WTC11 (cell line): ENCODE measurements at regions not wholly inside any gene's neighbourhood (a gene's known extent, or its start where the extent isn't known, plus 50 kb on each side); places are given as distances from the start of the nearest gene placed in this dataset.

Experiments used
- ATAC-seq: fragments of 200-7000 bp; cut with Tn5 transposase; 2 replicates; pipeline ENCODE4 v1.10.0; 2021; ENCODE audit warnings: mild to moderate bottlenecking, moderate library complexity
- CTCF ChIA-PET: fragments of 300-600 bp; sonication (Branson Sonifier 250); formaldehyde crosslinking; loops from one replicate; lab custom pipeline; 2021; ENCODE audit warnings: antibody characterized with exemption; lab: Charles Lee
- POLR2A ChIA-PET: fragments of 350-600 bp; sonication (Branson Sonifier 250); formaldehyde crosslinking; loops from one replicate; lab custom pipeline; 2021; ENCODE audit warnings: antibody characterized with exemption; lab: Charles Lee
- DNase-seq: peaks from one replicate; pipeline ENCODE4 v3.0.0; 2021; ENCODE audit warnings: low spot score
- H3K27ac Mint-ChIP-seq: 2 replicates; pipeline ENCODE4 v1.8.0; 2021; ENCODE audit warnings: mixed read lengths
- H3K27me3 Mint-ChIP-seq: 2 replicates; pipeline ENCODE4 v1.8.0; 2021; ENCODE audit warnings: low read depth, mild to moderate bottlenecking, moderate library complexity, mixed read lengths
- H3K36me3 Mint-ChIP-seq: 2 replicates; pipeline ENCODE4 v1.8.0; 2021; ENCODE audit warnings: mixed read lengths
- H3K4me1 Mint-ChIP-seq: 2 replicates; pipeline ENCODE4 v1.8.0; 2022; ENCODE audit warnings: mixed read lengths
- H3K4me3 Mint-ChIP-seq: 2 replicates; pipeline ENCODE4 v1.8.0; 2021; ENCODE audit warnings: mild to moderate bottlenecking, moderate library complexity, mixed read lengths
- H3K9me3 Mint-ChIP-seq: 2 replicates; pipeline ENCODE4 v1.8.0; 2021; ENCODE audit warnings: mixed read lengths
- AFF4 ChIP-seq: sonication (generic); formaldehyde crosslinking; IDR thresholded peaks from 2 replicates; pipeline ENCODE4 v1.8.1; 2023; ENCODE audit warnings: mild to moderate bottlenecking, missing genetic modification reagents, borderline replicate concordance
- ATF2 ChIP-seq: sonication (generic); formaldehyde crosslinking; IDR thresholded peaks from 2 replicates; pipeline ENCODE4 v1.8.1; 2022; ENCODE audit warnings: low read depth, missing genetic modification reagents, borderline replicate concordance
- ATF3 ChIP-seq: sonication (generic); formaldehyde crosslinking; conservative IDR thresholded peaks from 2 replicates; pipeline ENCODE4 v1.8.1; 2022; ENCODE audit warnings: mild to moderate bottlenecking, missing genetic modification reagents
- CBFB ChIP-seq: sonication (generic); formaldehyde crosslinking; IDR thresholded peaks from 2 replicates; pipeline ENCODE4 v1.8.1; 2022; ENCODE audit warnings: mild to moderate bottlenecking, low read depth, missing genetic modification reagents
- HMGXB4 ChIP-seq: sonication (generic); formaldehyde crosslinking; IDR thresholded peaks from 2 replicates; pipeline ENCODE4 v1.8.1; 2023; ENCODE audit warnings: mild to moderate bottlenecking, moderate library complexity, missing genetic modification reagents
- KAT7 ChIP-seq: sonication (generic); formaldehyde crosslinking; IDR thresholded peaks from 2 replicates; pipeline ENCODE4 v1.8.1; 2023; ENCODE audit warnings: missing genetic modification reagents, mild to moderate bottlenecking, borderline replicate concordance
- MAX ChIP-seq: sonication (generic); formaldehyde crosslinking; IDR thresholded peaks from 2 replicates; pipeline ENCODE4 v1.8.0; 2022; ENCODE audit warnings: mild to moderate bottlenecking, missing genetic modification reagents
- NR1H2 ChIP-seq: sonication (generic); formaldehyde crosslinking; IDR thresholded peaks from 2 replicates; pipeline ENCODE4 v1.9.0; 2021; ENCODE audit warnings: mild to moderate bottlenecking, moderate library complexity, missing genetic modification reagents
- SOX15 ChIP-seq: fragments of 250-450 bp; sonication (Bioruptor Pico); IDR thresholded peaks from 2 replicates; pipeline ENCODE4 v1.9.0; 2021; ENCODE audit warnings: mild to moderate bottlenecking
- SP1 ChIP-seq: sonication (generic); formaldehyde crosslinking; conservative IDR thresholded peaks from 2 replicates; pipeline ENCODE4 v1.8.1; 2022; ENCODE audit warnings: missing genetic modification reagents
- TP53 ChIP-seq: sonication (generic); formaldehyde crosslinking; IDR thresholded peaks from 2 replicates; pipeline ENCODE4 v1.8.1; 2023; ENCODE audit warnings: mild to moderate bottlenecking, missing genetic modification reagents
- ZNF416 ChIP-seq: fragments of 250-450 bp; sonication (Bioruptor Pico); IDR thresholded peaks from 2 replicates; pipeline ENCODE4 v1.9.0; 2021; ENCODE audit warnings: mild to moderate bottlenecking, inconsistent platforms
- ZNF423 ChIP-seq: fragments of 250-450 bp; sonication (Bioruptor Pico); IDR thresholded peaks from 2 replicates; pipeline ENCODE4 v2.1.2; 2022; ENCODE audit warnings: mild to moderate bottlenecking, moderate library complexity
- ZNF512 ChIP-seq: sonication (generic); formaldehyde crosslinking; IDR thresholded peaks from 2 replicates; pipeline ENCODE4 v1.8.1; 2022; ENCODE audit warnings: missing genetic modification reagents, borderline replicate concordance
- ZNF671 ChIP-seq: fragments of 250-450 bp; sonication (Bioruptor Pico); IDR thresholded peaks from 2 replicates; pipeline ENCODE4 v1.8.0; 2021; ENCODE audit warnings: mild to moderate bottlenecking
- TF ChIP-seq, protein P1 (sequence below): sonication (generic); formaldehyde crosslinking; IDR thresholded peaks from 2 replicates; pipeline ENCODE4 v1.8.1; 2023; ENCODE audit warnings: mild to moderate bottlenecking, missing genetic modification reagents, moderate library complexity
- TF ChIP-seq, protein P2 (sequence below): sonication (generic); formaldehyde crosslinking; IDR thresholded peaks from 2 replicates; pipeline ENCODE4 v1.8.0; 2023; ENCODE audit warnings: mild to moderate bottlenecking, missing genetic modification reagents
- TF ChIP-seq, protein P3 (sequence below): fragments of 200-600 bp; IDR thresholded peaks from 2 replicates; pipeline ENCODE4 v1.8.0; 2022; ENCODE audit warnings: antibody characterized with exemption

- no peaks in the 10 kb centered on the region for H3K27me3 Mint-ChIP-seq
- ChIA-PET CTCF (no interaction called here), POLR2A (no interaction called here)
These were observed 843.8 kb upstream of the LRRTM1 start for GRCh38 chr2:81148323-81148722.

DNA sequence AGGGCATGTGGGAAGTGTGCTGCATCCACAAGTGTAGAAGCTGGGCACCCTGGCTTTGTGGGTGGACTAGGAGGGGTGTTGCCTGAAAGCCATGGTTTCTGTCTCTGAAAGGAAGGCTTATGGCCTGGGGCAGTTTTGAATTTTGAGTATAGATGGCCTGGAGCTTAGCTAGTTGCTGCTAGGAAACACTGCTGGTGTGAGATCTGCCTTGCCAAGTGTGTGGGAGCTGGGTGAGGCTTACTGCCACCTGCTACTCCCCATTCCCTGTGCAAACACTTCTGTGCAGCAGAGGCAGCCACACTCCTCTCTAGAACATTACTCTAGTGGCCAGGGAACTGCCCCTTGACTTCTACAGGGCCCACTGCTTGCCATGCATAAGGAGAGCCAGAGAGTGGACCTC is 831.7 kb upstream of the LRRTM1 start:
- Mint-ChIP-seq H3K27ac (no peak overlapping the region), H3K4me3 (no peak overlapping the region), H3K4me1 (no peaks in the 10 kb centered on the region), H3K9me3 (peaks cover 4% of the 10 kb centered on the region; the same call in 1 of the 2 replicates), H3K27me3 (no peaks in the 10 kb centered on the region), H3K36me3 (no peaks in the 10 kb centered on the region)
- ChIA-PET CTCF (no interaction called here), POLR2A (no interaction called here)
- ATAC-seq (no peak), DNase-seq (no peak)
- no peak for TF ChIP-seq ATF3
- no peak for TF ChIP-seq HMGXB4 (CRISPR knock-in tag)
- no peak for TF ChIP-seq CBFB (CRISPR knock-in tag)
- no peak for TF ChIP-seq AFF4 (CRISPR knock-in tag)

More at GRCh38 chr2:81148323-81148722, 843.8 kb upstream of the LRRTM1 start:
- no peak for DNase-seq
- no peak for ATAC-seq
- no peak overlapping the region for H3K4me3 Mint-ChIP-seq
- no peaks in the 10 kb centered on the region for H3K4me1 Mint-ChIP-seq
- H3K36me3 Mint-ChIP-seq, result peaks cover 3% of the 10 kb centered on the region; the same call in 1 of the 2 replicates
- no peak overlapping the region for H3K27ac Mint-ChIP-seq
- TF ChIP-seq MAX (CRISPR knock-in tag) (no peak), TP53 (CRISPR knock-in tag) (no peak), SP1 (CRISPR knock-in tag) (no peak), ZNF416 (CRISPR knock-in tag) (no peak), KAT7 (CRISPR knock-in tag) (no peak), SOX15 (CRISPR knock-in tag) (no peak), ZNF512 (CRISPR knock-in tag) (no peak), ATF2 (CRISPR knock-in tag) (no peak), ZNF671 (CRISPR knock-in tag) (no peak), NR1H2 (no peak), ZNF423 (CRISPR knock-in tag) (no peak)
- TF ChIP-seq, protein P1, sequence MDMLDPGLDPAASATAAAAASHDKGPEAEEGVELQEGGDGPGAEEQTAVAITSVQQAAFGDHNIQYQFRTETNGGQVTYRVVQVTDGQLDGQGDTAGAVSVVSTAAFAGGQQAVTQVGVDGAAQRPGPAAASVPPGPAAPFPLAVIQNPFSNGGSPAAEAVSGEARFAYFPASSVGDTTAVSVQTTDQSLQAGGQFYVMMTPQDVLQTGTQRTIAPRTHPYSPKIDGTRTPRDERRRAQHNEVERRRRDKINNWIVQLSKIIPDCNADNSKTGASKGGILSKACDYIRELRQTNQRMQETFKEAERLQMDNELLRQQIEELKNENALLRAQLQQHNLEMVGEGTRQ (CRISPR knock-in tag), result no peak
- TF ChIP-seq, protein P2, sequence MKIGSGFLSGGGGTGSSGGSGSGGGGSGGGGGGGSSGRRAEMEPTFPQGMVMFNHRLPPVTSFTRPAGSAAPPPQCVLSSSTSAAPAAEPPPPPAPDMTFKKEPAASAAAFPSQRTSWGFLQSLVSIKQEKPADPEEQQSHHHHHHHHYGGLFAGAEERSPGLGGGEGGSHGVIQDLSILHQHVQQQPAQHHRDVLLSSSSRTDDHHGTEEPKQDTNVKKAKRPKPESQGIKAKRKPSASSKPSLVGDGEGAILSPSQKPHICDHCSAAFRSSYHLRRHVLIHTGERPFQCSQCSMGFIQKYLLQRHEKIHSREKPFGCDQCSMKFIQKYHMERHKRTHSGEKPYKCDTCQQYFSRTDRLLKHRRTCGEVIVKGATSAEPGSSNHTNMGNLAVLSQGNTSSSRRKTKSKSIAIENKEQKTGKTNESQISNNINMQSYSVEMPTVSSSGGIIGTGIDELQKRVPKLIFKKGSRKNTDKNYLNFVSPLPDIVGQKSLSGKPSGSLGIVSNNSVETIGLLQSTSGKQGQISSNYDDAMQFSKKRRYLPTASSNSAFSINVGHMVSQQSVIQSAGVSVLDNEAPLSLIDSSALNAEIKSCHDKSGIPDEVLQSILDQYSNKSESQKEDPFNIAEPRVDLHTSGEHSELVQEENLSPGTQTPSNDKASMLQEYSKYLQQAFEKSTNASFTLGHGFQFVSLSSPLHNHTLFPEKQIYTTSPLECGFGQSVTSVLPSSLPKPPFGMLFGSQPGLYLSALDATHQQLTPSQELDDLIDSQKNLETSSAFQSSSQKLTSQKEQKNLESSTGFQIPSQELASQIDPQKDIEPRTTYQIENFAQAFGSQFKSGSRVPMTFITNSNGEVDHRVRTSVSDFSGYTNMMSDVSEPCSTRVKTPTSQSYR (CRISPR knock-in tag), result no peak
- TF ChIP-seq, protein P3, sequence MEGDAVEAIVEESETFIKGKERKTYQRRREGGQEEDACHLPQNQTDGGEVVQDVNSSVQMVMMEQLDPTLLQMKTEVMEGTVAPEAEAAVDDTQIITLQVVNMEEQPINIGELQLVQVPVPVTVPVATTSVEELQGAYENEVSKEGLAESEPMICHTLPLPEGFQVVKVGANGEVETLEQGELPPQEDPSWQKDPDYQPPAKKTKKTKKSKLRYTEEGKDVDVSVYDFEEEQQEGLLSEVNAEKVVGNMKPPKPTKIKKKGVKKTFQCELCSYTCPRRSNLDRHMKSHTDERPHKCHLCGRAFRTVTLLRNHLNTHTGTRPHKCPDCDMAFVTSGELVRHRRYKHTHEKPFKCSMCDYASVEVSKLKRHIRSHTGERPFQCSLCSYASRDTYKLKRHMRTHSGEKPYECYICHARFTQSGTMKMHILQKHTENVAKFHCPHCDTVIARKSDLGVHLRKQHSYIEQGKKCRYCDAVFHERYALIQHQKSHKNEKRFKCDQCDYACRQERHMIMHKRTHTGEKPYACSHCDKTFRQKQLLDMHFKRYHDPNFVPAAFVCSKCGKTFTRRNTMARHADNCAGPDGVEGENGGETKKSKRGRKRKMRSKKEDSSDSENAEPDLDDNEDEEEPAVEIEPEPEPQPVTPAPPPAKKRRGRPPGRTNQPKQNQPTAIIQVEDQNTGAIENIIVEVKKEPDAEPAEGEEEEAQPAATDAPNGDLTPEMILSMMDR, result no peak
- peaks cover 29% of the 10 kb centered on the region for H3K9me3 Mint-ChIP-seq
